ENCODE measurements at regions not wholly inside any gene's neighbourhood (a gene's known extent, or its start where the extent isn't known, plus 50 kb on each side); places are given as distances from the start of the nearest gene placed in this dataset.

GRCh38 chr6:169960003-169960344 lies 208.6 kb downstream of the ERMARD start:
- no peak overlapping the region for H3K56ac ChIP-seq (replicated peaks; ENCODE audit: insufficient read length, low read depth, low read length)
- no peak overlapping the region for H2BK20ac ChIP-seq (ENCODE audit: low read length)
- H3K18ac ChIP-seq (ENCODE audit: extremely low read depth, low read length), result no peak overlapping the region
- H2AFZ ChIP-seq (ENCODE audit: low read length), result no peak overlapping the region
- H3K4me2 ChIP-seq (ENCODE audit: insufficient read depth in 1 of 2, low read depth in 2 of 2, low read length in 2 of 2), result no peak overlapping the region
- DNase-seq (ENCODE audit: low read depth in 1 of 2, low spot score in 2 of 2) (no peak), FAIRE-seq (no peak)
- no peak overlapping the region for H4K91ac ChIP-seq (replicated peaks; ENCODE audit: insufficient read length, low read length)
- H3K23ac ChIP-seq (ENCODE audit: insufficient read length), result no peak overlapping the region
- H3K27me3 ChIP-seq (replicated peaks in 1 of 4; ENCODE audit: control insufficient read depth in 3 of 4, extremely low read depth in 1 of 4, insufficient read depth in 3 of 4, low read length in 3 of 4), result peaks cover 0 to 16% (median 8%) of the 10 kb centered on the region in 4 experiments; a peak in 5 of 7 replicates
- no peak overlapping the region for H2BK15ac ChIP-seq (ENCODE audit: low read length)
- no peak overlapping the region for H3K4ac ChIP-seq (replicated peaks; ENCODE audit: insufficient read length, low read depth, low read length)
- H3K27ac ChIP-seq (ENCODE audit: low read depth, low read length), result no peak overlapping the region
- CTCF ChIA-PET (ENCODE audit: partially characterized antibody), result interaction anchor here (1.0 to 3.5 kb wide), 7 partner anchors 9 to 570 kb away, joined by 3 to 13 read pairs (median 4); no protein-coding TSS in a partner anchor
- 82% methylated on average over 4 of the region's 4 CpGs; no CpG with 5 or more reads in 1 of the 2 experiments for WGBS, 2 experiments (ENCODE audit: extremely low coverage in 1 of 2, insufficient coverage in 1 of 2, insufficient read length in 1 of 2, insufficient replicate concordance in 2 of 2, low coverage in 1 of 2, low lambda C conversion rate in 2 of 2, missing lambda C conversion rate in 1 of 2)
- H4K5ac ChIP-seq (ENCODE audit: insufficient read length, low read depth, low read length), result no peak overlapping the region
- H3K36me3 ChIP-seq (ENCODE audit: control insufficient read depth in 2 of 4, insufficient read depth in 4 of 4, low read length in 3 of 4), result no peaks in the 10 kb centered on the region
- no peak overlapping the region for H2AK5ac ChIP-seq (ENCODE audit: low read depth, low read length)
- no peaks in the 10 kb centered on the region; the same call in 1 of the 2 replicates for H3K23me2 ChIP-seq (ENCODE audit: low read depth, low read length)
- H4K20me1 ChIP-seq (replicated peaks in 1 of 2; ENCODE audit: control insufficient read depth in 1 of 2, insufficient read depth in 2 of 2, low read length in 2 of 2), result peaks cover 0 to under 1% of the 10 kb centered on the region in 2 experiments
- H2BK12ac ChIP-seq (ENCODE audit: low read depth, low read length), result no peak overlapping the region
- H2BK5ac ChIP-seq (ENCODE audit: low read depth, low read length), result no peak overlapping the region
- no peaks in the 10 kb centered on the region for H3K79me1 ChIP-seq (ENCODE audit: low read depth, low read length)
- POLR2A ChIA-PET (ENCODE audit: partially characterized antibody), result no interaction called here
- peaks cover 0 to 11% (median 4%) of the 10 kb centered on the region in 4 experiments; a peak in 2 of 7 replicates for H3K4me1 ChIP-seq (replicated peaks in 1 of 4; ENCODE audit: control insufficient read depth in 3 of 4, insufficient read depth in 4 of 4, low read length in 3 of 4)
- H3K9ac ChIP-seq (replicated peaks in 1 of 4; ENCODE audit: extremely low read depth in 1 of 4, low read depth in 3 of 4, low read length in 3 of 4), result no peak overlapping the region
- H3K4me3 ChIP-seq (ENCODE audit: extremely low read depth in 1 of 4, insufficient read depth in 2 of 4, low read depth in 3 of 4, low read length in 4 of 4), result no peak overlapping the region
- no peaks in the 10 kb centered on the region for H3K9me3 ChIP-seq (ENCODE audit: insufficient read depth in 2 of 2, low read depth in 1 of 2, low read length in 1 of 2)
- no peaks in the 10 kb centered on the region for H3K79me2 ChIP-seq (ENCODE audit: control insufficient read depth in 1 of 2, insufficient read depth in 2 of 2, low read length in 2 of 2)
- H2BK120ac ChIP-seq (replicated peaks; ENCODE audit: low read depth, low read length), result no peak overlapping the region
- H3K14ac ChIP-seq (ENCODE audit: insufficient read length), result no peak overlapping the region
- H4K8ac ChIP-seq (ENCODE audit: extremely low read depth, insufficient read depth, low read length), result no peak overlapping the region
- TF ChIP-seq BACH1 (IDR thresholded peaks at IDR 0.05; ENCODE audit: low read length) (no peak), SIN3A (conservative IDR thresholded peaks at IDR 0.05 in 1 of 2, IDR thresholded peaks at IDR 0.05 in 1 of 2; ENCODE audit: low read depth in 1 of 2, low read length in 2 of 2) (no peak), POLR2AphosphoS5 (IDR thresholded peaks at IDR 0.05; ENCODE audit: low read depth, low read length) (no peak), HDAC6 (IDR thresholded peaks at IDR 0.05; ENCODE audit: low read depth, low read length) (no peak), CHD1 (IDR thresholded peaks at IDR 0.05; ENCODE audit: low read depth, low read length) (no peak), BCL11A (IDR thresholded peaks at IDR 0.05; ENCODE audit: low read depth in 2 of 2, low read length in 2 of 2) (no peak), ZNF274 (IDR thresholded peaks at IDR 0.05; ENCODE audit: borderline replicate concordance, extremely low read depth, low read length) (no peak), SP2 (IDR thresholded peaks at IDR 0.05; ENCODE audit: low read length) (no peak), EZH2 (IDR thresholded peaks at IDR 0.05; ENCODE audit: low read depth, low read length, severe bottlenecking) (no peak), FOSL1 (IDR thresholded peaks at IDR 0.05; ENCODE audit: insufficient read depth, low read depth, low read length) (no peak), USF2 (IDR thresholded peaks at IDR 0.05; ENCODE audit: low read length) (no peak), CHD2 (IDR thresholded peaks at IDR 0.05; ENCODE audit: low read length) (no peak), RFX5 (IDR thresholded peaks at IDR 0.05; ENCODE audit: borderline replicate concordance, low read depth, low read length) (no peak), RNF2 (IDR thresholded peaks at IDR 0.05; ENCODE audit: borderline replicate concordance, low read depth, low read length, missing control alignments, poor library complexity, severe bottlenecking) (no peak)

Measured in H1 (cell line).